Activated CD4-positive, alpha-beta T cell treated with anti-CD3 and anti-CD28 coated beads, Interleukin-10, Interleukin-2, amounts not matched to agents 100 ng/mL and 50 ng/mL, durations not matched to agents 16 hours and 8 hours (primary cell): ENCODE measurements at regions not wholly inside any gene's neighbourhood (a gene's known extent, or its start where the extent isn't known, plus 50 kb on each side); places are given as distances from the start of the nearest gene placed in this dataset.

Experiments used
- DNase-seq: peaks from one replicate; pipeline ENCODE4 v3.0.0-alpha.2; 2020

DNA sequence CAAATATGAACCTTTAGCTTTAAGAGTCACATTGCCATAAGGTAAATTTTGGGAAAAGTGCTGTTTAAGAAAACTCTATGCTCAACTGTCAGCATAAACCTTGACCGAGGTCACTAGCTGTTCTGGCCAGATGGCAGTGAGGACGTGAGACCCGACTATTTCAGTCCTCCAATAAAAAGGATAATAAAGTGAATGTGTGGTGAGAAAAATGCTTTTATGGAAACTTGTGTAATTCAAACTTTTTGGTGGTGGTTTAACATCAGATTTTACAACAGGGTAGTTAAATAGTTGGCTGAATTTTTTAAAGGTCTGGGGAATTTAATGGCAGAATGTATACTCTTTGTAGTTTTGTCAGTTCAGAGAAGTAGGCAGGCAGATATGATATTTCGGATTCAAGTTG lies 391.1 kb downstream of the PMP22 start:
- no peak for DNase-seq

GRCh38 chr17:14873540-14873939 lies 391.6 kb downstream of the PMP22 start:
- no peak for DNase-seq

DNA sequence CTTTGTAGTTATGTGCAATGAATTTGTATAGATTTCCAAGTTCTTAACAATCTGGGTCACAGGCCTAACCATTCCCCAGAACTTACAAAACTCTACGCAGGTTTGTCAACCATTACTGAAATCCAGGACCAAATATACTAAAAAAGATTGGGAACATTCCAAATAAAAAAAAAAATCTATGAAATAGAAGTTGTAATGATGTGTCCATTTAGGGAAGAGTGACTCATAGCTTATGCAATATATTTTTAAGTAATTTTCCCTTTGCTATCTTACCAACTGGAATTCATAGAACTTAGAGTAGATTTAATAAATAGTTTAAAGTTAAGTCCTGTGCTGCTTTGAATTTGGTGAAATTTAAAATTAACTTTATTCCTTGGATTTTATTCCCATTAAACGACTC lies 393.2 kb downstream of the PMP22 start:
- DNase-seq = no peak

GRCh38 chr17:14866266-14866665 lies 398.9 kb downstream of the PMP22 start:
- no peak for DNase-seq

GRCh38 chr17:14864127-14864526 lies 401.0 kb downstream of the PMP22 start:
- DNase-seq = no peak

DNA sequence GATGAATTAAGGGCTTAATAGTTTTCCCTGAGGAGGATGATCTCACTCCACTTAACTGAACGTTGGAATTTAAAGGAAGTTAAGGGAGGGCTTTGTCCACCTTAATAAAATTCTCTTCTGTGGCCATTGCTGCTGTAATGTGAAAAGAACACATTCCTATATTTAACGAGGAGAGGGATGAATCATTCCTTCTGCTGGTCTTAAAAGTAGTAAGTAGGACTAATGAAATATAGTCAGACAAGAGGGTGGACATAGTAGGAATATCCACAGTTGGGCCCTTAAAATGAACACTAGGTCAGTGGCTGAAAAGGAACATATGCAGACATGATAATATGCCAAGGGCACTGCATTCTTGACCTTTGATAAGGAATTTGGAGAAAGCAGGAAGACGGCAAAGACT lies 405.6 kb downstream of the PMP22 start:
- DNase-seq = no peak

DNA sequence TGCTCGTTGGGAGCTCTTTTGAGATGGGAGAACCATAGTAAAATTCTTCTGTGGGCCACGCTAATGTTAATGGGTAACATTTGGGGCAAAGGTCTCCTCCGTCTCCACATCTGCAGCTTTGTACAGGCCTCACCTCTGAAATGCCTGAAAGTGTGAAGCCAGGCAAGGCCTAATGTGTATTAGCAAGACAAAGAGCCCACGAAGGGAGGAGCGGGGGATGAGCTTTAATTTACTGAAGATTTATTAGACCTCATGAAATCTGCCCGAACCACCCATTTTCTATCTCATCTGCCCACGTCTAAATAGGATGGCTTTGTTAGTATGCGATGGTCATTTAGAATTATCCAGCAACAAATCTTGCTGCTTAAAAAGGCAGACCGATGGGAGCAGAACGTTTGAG lies 408.9 kb downstream of the PMP22 start:
- DNase-seq = no peak

DNA sequence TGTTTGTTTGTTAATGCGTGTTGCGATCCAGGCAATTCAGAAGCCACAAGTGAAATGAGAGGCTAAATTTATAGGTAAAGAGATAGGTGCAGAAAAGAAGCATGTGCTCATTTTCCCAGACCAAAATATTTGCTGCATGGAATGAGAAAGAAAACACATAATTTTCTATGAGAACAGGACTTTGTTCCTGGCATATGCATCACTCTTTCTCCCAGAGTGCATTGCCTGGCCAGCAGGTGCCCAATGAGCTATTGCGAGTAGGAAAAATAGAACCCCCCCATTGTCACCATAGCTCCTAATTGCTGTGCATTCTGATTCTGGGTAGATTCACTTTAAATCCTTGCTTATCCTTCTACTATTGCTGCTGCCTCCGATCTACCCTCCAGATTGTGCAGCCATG lies 410.4 kb downstream of the PMP22 start:
- DNase-seq = no peak

GRCh38 chr17:14845591-14846281 lies 419.4 kb downstream of the PMP22 start:
- DNase-seq = no peak

GRCh38 chr17:14843086-14843795 lies 421.9 kb downstream of the PMP22 start:
- no peak for DNase-seq

- no peak for DNase-seq
Observed at GRCh38 chr17:14840616-14841231, 424.4 kb downstream of the PMP22 start.

DNA sequence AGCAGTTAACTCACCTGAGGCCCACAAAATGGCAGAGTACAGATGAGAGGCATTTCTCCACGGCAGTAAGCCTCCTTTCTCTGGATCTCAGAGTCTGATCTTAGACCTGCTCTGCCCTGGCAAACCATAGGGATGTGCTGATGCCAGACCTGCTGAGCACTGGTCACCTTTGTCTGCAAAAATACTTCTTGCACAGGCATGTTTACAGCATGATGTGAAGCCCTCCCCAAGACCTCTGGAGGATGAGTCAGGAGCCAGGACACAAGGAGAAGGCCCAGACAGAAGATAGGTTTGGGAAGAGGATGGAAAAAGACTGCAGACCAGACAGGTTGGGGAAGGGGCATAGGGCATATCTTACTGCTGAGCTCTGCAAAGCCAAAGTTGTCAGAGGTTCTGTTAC lies 426.6 kb downstream of the PMP22 start:
- no peak for DNase-seq

- peak; percentile 18 for DNase-seq
Observed at GRCh38 chr17:14833201-14833785, 431.8 kb downstream of the PMP22 start.

- no peak for DNase-seq
Observed at GRCh38 chr17:14831491-14831890, 433.6 kb downstream of the PMP22 start.

GRCh38 chr17:14827396-14827919 lies 437.7 kb downstream of the PMP22 start:
- no peak for DNase-seq

- no peak for DNase-seq
Observed at GRCh38 chr17:14826358-14826757, 438.8 kb downstream of the PMP22 start.

- peak; percentile 12 for DNase-seq
Observed at GRCh38 chr17:14818469-14818868, 446.7 kb downstream of the PMP22 start.

DNA sequence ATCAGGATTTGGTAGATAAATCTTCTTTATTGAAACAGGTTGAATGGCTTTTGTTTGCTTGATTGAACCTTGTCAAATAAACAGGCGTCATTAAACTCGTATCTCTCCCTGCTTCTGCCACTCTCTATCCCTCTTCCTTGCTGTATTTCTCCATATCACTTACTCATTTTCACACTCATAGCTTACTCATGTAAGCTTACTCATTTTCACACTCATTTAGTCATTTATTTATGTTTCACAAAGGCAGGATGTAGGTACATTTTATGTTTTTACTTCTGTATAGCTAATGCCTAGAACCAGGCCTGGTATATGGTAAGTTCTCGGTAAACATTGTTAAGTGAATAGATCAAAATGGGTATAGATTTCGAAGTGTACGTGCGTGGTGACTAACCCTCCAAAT lies 450.0 kb downstream of the PMP22 start:
- peak; percentile 42 for DNase-seq

DNA sequence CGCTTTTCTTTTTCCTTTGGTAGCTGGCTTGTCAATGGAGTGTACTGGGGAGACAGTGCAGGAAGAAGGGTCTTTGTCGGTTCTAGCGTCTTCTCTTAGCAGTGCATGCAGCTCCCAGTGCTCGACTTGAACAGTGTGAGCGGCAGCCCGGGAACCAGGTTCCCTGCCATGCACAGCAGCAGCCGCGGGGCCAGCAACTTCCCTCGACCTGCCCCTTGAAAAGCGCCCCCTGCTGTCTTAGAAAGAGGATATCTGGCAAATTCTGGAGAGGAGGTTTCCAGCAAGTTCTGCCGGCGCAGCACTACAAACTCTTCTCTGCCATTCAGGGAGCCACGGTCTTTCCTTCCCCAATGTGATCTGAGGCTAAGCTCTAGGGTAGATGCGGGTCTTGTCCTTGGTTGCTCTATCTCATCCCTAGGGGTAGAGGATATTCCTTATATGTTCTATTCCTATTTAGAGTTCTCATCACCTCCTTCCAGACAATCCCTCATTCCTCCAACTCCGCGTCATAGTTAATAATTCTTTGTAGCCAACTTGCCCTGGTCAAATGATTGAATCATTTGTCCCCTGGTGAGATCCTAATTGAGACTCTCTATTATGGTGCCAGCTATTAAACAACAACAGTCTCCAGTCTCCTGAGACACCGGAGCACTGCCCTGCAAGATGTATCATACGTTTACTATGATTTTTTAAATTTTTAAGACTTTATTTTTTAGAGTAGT lies 451.3 kb downstream of the PMP22 start:
- peak; percentile 19 for DNase-seq

DNA sequence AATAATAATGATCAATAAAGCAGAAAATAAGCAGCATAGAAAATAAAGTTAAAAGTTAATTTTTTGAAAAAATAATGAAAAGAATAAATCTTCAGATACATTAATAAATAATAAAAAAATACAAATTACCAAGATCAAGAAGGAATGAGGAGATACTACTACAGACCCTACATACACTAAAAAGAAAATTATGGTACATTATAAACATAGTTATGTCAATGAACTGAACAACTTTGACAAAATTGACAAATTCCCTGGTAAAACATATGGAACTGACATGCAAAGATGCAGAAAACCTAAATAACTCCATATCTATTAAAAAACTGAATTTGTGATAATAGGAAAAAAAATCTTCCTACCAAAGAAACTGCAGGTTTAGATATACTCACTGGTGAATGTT lies 456.7 kb downstream of the PMP22 start:
- DNase-seq = no peak

DNA sequence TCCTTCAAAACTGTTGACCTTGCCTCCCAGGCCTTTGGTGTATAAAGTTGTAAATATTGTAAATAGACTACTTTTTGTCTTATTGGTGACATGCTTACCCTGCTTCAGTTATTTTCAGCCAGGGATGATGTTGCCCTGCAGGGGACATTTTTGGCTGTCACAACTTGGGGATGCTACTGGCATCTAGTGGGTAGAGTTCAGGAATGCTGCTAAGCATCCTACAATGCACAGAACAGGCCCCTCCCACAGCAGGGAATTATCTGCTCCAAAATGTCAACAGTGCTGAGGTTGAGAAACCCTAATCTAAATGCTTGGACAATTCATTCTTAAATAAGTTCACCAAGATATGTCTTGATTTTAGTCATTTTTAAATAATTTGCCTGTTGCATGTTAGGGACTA lies 459.8 kb downstream of the PMP22 start:
- DNase-seq = no peak

DNA sequence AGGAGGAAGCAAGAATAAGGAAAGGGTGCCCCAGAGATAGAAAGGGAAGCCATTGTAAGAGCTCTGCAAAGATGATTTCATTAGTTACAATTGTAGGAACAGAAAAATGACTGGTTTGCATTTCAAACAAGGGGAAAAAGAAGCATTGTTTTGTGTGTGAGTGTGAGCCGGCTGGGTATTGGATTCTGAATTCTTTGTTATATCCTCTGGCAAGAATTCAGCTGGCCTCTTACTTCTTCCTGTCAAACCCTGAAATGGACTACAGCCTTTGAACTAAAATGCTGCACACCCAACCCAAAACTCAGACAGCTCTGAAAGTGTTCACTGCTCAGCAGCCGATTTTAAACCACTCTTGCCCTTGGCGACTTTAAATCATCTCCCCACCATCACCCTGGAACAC lies 461.3 kb downstream of the PMP22 start:
- DNase-seq = no peak

GRCh38 chr17:14797801-14798200 lies 467.3 kb downstream of the PMP22 start:
- DNase-seq = no peak
